Upper lobe of right lung (tissue), 1 donor: ENCODE measurements at regions not wholly inside any gene's neighbourhood (a gene's known extent, or its start where the extent isn't known, plus 50 kb on each side); places are given as distances from the start of the nearest gene placed in this dataset.

Experiments
- ATAC-seq: fragments of 200-7000 bp; cut with Tn5 transposase; one replicate; pipeline ENCODE4 v1.9.1; 2020; ENCODE audit warnings: mild to moderate bottlenecking, moderate library complexity
- DNase-seq: peaks from one replicate; pipeline ENCODE4 v3.0.0-alpha.2; 2020
- H3K27ac ChIP-seq: fragments of 200-600 bp; one replicate; pipeline ENCODE4 v1.8.0; 2022
- H3K27me3 ChIP-seq: fragments of 200-600 bp; one replicate; pipeline ENCODE4 v1.8.0; 2022; ENCODE audit warnings: mild to moderate bottlenecking
- H3K36me3 ChIP-seq: fragments of 200-600 bp; one replicate; pipeline ENCODE4 v1.8.0; 2022
- H3K4me1 ChIP-seq: fragments of 200-600 bp; one replicate; pipeline ENCODE4 v1.8.0; 2022
- H3K4me3 ChIP-seq: fragments of 200-600 bp; one replicate; pipeline ENCODE4 v1.8.0; 2022; ENCODE audit warnings: mild to moderate bottlenecking
- H3K9me3 ChIP-seq: fragments of 200-600 bp; one replicate; pipeline ENCODE4 v1.8.0; 2022
- intact Hi-C: fragments of 100-400 bp; cut with DNase I; formaldehyde crosslinking; loops from one replicate; pipeline ENCODE4 v1.11.0; 2022
- TF ChIP-seq, protein P1 (sequence below): fragments of 200-600 bp; IDR thresholded peaks from one replicate; pipeline ENCODE4 v1.8.0; 2022; ENCODE audit warnings: antibody characterized with exemption
- donor health status: DM: no; HTN: yes; CAD: no; lungs with severe emphysema.

DNA sequence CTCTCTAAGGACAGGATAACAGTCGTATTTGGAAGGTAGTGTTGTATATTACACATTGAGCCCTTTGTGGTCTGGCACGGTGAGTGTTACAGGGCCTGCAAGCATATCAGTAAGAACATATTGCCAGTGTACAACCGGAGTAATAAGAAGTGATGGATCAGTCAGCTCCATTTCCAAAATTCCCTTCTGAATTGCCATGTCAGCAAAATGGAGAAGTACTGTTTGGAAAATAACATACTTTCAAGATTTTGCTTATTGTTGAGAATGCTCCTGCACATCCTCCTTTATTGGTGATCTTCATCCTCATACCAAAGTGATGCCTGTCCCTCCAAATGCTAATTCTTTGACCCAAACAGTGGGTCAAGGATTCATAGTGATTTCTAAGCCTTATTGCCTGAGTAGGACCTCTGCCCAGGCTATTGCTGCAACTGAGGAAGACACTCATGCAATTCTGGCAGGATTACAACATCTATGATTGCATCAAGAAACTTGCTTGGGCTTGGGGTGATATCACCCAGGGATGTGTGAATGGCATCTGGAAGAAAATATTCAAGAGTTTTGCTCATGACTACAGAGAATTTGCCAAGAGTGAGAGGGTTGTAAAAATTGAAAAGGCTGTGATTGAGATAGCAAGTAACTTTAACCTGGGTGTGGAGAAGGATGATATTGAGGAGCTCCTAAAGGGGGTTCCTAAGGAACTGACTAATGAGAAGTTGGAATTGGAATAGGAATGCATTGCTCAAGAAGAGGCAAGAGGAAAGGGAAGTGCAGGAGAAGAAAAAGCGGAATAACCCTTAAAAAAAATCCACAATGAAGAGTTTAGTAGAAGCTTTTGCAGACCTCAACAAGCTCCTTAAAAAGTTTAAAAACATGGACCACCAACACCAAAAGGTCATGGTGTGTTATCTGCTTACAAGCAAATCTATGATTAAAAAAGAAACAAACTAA is 452.2 kb upstream of the SORCS1 start:
- H3K36me3 ChIP-seq, result no peaks in the 10 kb centered on the region
- H3K27me3 ChIP-seq, result no peaks in the 10 kb centered on the region
- TF ChIP-seq, protein P1, sequence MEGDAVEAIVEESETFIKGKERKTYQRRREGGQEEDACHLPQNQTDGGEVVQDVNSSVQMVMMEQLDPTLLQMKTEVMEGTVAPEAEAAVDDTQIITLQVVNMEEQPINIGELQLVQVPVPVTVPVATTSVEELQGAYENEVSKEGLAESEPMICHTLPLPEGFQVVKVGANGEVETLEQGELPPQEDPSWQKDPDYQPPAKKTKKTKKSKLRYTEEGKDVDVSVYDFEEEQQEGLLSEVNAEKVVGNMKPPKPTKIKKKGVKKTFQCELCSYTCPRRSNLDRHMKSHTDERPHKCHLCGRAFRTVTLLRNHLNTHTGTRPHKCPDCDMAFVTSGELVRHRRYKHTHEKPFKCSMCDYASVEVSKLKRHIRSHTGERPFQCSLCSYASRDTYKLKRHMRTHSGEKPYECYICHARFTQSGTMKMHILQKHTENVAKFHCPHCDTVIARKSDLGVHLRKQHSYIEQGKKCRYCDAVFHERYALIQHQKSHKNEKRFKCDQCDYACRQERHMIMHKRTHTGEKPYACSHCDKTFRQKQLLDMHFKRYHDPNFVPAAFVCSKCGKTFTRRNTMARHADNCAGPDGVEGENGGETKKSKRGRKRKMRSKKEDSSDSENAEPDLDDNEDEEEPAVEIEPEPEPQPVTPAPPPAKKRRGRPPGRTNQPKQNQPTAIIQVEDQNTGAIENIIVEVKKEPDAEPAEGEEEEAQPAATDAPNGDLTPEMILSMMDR, result no peak
- H3K4me3 ChIP-seq, result no peak overlapping the region
- no peak for DNase-seq
- intact Hi-C loops, result no loop called here
- peak; percentile 66 for ATAC-seq
- no peak overlapping the region for H3K27ac ChIP-seq
- no peaks in the 10 kb centered on the region for H3K4me1 ChIP-seq
- no peaks in the 10 kb centered on the region for H3K9me3 ChIP-seq

DNA sequence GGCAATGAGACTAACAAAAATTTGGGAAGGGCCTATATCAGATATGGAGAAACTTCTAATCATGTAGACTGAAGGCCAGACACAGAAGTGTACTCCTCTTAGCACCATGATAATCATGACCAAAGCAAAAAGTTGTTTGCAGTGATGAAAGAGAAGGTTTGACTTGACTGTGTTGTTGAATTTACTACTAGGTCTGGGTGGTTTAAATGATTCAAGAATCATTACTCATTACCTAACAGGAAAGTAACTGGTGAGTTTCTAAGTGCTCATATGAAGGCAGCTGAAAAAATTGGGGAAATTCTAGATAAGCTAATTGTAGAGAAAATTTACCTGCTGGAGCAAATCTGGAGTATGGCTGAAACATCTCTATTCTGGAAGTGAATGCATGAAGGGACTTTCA is 451.5 kb upstream of the SORCS1 start:
- TF ChIP-seq, protein P1, result no peak
- no peak for DNase-seq
- no peaks in the 10 kb centered on the region for H3K27me3 ChIP-seq

DNA sequence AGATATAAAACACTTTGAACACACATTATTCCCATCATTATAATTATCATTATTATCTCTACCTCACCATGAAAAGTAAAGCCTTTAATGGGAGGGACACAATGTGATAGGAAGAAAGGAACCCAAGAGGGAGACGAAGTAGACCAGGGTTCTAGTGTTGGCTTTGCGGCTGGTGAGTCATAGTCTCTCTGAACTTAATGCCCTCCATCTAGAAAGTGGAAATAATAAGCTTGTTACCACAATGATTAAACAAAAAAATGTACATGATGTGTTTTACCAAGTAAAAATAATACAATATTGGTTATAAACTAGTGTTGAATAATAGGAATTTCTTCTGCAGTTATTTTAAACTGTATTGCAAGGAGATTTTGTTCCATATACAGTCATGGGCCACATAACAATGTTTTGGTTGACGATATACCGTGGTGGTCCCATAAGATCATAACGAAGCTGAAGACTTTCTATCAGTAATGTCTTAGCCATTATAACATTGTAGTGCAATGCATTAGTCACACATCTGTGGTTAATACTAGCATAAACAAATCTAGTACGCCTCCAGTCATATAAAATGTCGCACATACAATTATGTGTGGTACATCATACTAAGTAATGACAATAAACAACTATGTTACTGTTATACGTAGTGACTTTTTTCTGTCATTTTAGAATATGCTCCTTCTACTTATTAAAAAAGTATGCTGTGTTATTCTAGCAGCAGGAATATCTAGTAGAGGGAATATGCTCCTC is 450.6 kb upstream of the SORCS1 start:
- Histone ChIP-seq H3K27me3 (no peaks in the 10 kb centered on the region), H3K27ac (no peak overlapping the region), H3K9me3 (no peaks in the 10 kb centered on the region), H3K36me3 (no peaks in the 10 kb centered on the region), H3K4me1 (no peaks in the 10 kb centered on the region), H3K4me3 (no peak overlapping the region)
- DNase-seq, result no peak
- intact Hi-C loops, result no loop called here
- ATAC-seq, result no peak
- TF ChIP-seq, protein P1, result no peak

More for the DNA sequence above, 451.5 kb upstream of the SORCS1 start:
- ATAC-seq, result no peak
- Histone ChIP-seq H3K4me3 (no peak overlapping the region), H3K9me3 (no peaks in the 10 kb centered on the region), H3K36me3 (no peaks in the 10 kb centered on the region), H3K4me1 (no peaks in the 10 kb centered on the region), H3K27ac (no peak overlapping the region)
- intact Hi-C loops, result no loop called here

DNA sequence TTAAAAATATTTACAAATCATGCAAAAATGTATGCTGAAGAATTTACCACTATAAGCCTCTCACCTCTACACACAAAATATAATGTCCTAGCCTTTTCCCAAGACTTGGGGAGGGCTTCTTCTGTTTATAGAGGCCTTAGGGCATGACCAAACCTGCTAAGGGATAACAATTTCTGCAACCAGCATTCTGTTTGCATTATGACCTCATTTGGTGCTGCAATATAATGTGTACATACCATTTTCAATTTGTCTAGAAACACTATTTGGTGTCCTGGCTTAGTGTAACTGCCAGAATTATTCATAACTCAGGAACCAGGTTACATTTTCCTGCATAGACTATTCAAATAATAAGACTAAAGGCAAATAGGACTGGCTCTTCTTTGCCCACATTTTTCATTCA is 446.6 kb upstream of the SORCS1 start:
- intact Hi-C loops, result no loop called here
- Histone ChIP-seq H3K4me3 (no peak overlapping the region), H3K4me1 (no peaks in the 10 kb centered on the region), H3K27me3 (no peaks in the 10 kb centered on the region), H3K36me3 (no peaks in the 10 kb centered on the region), H3K27ac (no peak overlapping the region), H3K9me3 (no peaks in the 10 kb centered on the region)
- DNase-seq (no peak), ATAC-seq (no peak)
- TF ChIP-seq, protein P1, result no peak

DNA sequence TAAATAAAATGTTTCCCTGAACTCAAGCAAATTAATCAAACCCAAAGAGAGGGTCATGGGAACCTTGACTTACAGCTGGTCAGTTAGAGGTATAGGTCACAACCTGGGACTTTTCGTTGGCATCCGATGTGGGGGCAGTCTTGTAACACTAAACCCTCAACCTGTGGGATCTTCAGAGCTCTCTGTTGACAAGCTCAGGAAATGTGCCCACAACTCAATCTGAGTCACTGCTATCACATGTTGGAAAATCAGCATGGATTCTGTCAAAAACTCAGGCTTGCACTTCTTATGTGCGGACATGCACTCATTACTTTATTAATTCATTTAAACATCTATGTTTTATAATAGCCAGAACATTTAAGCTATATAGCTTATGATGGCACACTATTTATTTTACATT is 424.6 kb upstream of the SORCS1 start:
- H3K9me3 ChIP-seq, result no peaks in the 10 kb centered on the region
- no peaks in the 10 kb centered on the region for H3K27me3 ChIP-seq
- TF ChIP-seq, protein P1, result no peak
- no peaks in the 10 kb centered on the region for H3K4me1 ChIP-seq
- ATAC-seq (no peak), DNase-seq (no peak)
- H3K4me3 ChIP-seq, result no peak overlapping the region
- intact Hi-C loops, result no loop called here
- H3K27ac ChIP-seq, result no peak overlapping the region
- no peaks in the 10 kb centered on the region for H3K36me3 ChIP-seq
